VCaP (cell line): ENCODE measurements at regions not wholly inside any gene's neighbourhood (a gene's known extent, or its start where the extent isn't known, plus 50 kb on each side); places are given as distances from the start of the nearest gene placed in this dataset.
"Not testable (repeated sequence)": the region's sequence is repeated elsewhere in the genome, so short reads cannot be mapped to it uniquely, and the experiment has no call there.

ENCODE experiments used
- H3K27ac ChIP-seq: fragments of 450-650 bp; 2 replicates; pipeline ENCODE4 v1.5.1; 2017
- CTCF ChIP-seq: fragments of 450-650 bp; conservative IDR thresholded peaks from 2 replicates; pipeline ENCODE4 v1.5.1; 2017; ENCODE audit warnings: mild to moderate bottlenecking, moderate library complexity

GRCh38 chr6:86738078-86738477 is 199.2 kb upstream of the HTR1E start:
- no peak for TF ChIP-seq CTCF
- no peak overlapping the region for H3K27ac ChIP-seq

- H3K27ac ChIP-seq: not testable (repeated sequence)
These were observed 205.7 kb upstream of the HTR1E start for GRCh38 chr6:86731631-86732030.

GRCh38 chr6:86730772-86731171 is 206.6 kb upstream of the HTR1E start:
- H3K27ac ChIP-seq: not testable (repeated sequence)

- no peak overlapping the region for H3K27ac ChIP-seq
- TF ChIP-seq CTCF: no peak
These were observed 207.1 kb upstream of the HTR1E start for GRCh38 chr6:86730216-86730615.

- no peak overlapping the region for H3K27ac ChIP-seq
- no peak for TF ChIP-seq CTCF
These were observed 208.4 kb upstream of the HTR1E start for GRCh38 chr6:86728976-86729375.

- H3K27ac ChIP-seq: no peak overlapping the region
- TF ChIP-seq CTCF: no peak
These were observed 212.6 kb upstream of the HTR1E start for GRCh38 chr6:86724695-86725094.

- TF ChIP-seq CTCF: no peak
- no peak overlapping the region for H3K27ac ChIP-seq
These were observed 213.6 kb upstream of the HTR1E start for GRCh38 chr6:86723729-86724128.

GRCh38 chr6:86723151-86723550 is 214.2 kb upstream of the HTR1E start:
- no peak for TF ChIP-seq CTCF
- no peak overlapping the region for H3K27ac ChIP-seq

GRCh38 chr6:86722131-86722530 is 215.2 kb upstream of the HTR1E start:
- TF ChIP-seq CTCF: no peak
- no peak overlapping the region for H3K27ac ChIP-seq
